SK-N-MC (cell line): ENCODE measurements at regions not wholly inside any gene's neighbourhood (a gene's known extent, or its start where the extent isn't known, plus 50 kb on each side); places are given as distances from the start of the nearest gene placed in this dataset.
"Not testable (repeated sequence)": the region's sequence is repeated elsewhere in the genome, so short reads cannot be mapped to it uniquely, and the experiment has no call there.

Source experiments
- DNase-seq: peaks from one replicate; pipeline ENCODE4 v3.0.0-alpha.2; 2011; ENCODE audit warnings: low read depth, low spot score
- H3K27ac ChIP-seq: fragments of 200-600 bp; sonication (generic); 2 replicates; pipeline ENCODE4 v1.5.1; 2016; ENCODE audit warnings: mixed run types
- H3K36me3 ChIP-seq: fragments of 200-600 bp; sonication (generic); 2 replicates; pipeline ENCODE4 v1.6.1; 2017; ENCODE audit warnings: antibody characterized with exemption, low read length, mixed read lengths; ENCODE audit not compliant: insufficient read depth
- H3K4me3 ChIP-seq: fragments of 200-600 bp; sonication (generic); 2 replicates; pipeline ENCODE4 v1.5.1; 2016
- H3K9ac ChIP-seq: fragments of 200-600 bp; sonication (generic); 2 replicates; pipeline ENCODE4 v1.8.0; 2017; ENCODE audit warnings: mixed run types, mixed read lengths; ENCODE audit not compliant: insufficient read length
- H3K9me3 ChIP-seq: fragments of 200-600 bp; sonication (generic); 2 replicates; pipeline ENCODE4 v1.6.1; 2017; ENCODE audit warnings: low read depth, mild to moderate bottlenecking, antibody characterized with exemption, low read length, moderate library complexity, mixed read lengths
- EZH2 ChIP-seq: fragments of 200-600 bp; sonication (generic); IDR thresholded peaks from one replicate; pipeline ENCODE4 v1.6.1; 2017; ENCODE audit warnings: antibody characterized with exemption
- FOXP2 ChIP-seq: optimal IDR thresholded peaks from 2 replicates; pipeline ENCODE3; 2011; ENCODE audit warnings: mild to moderate bottlenecking, moderate library complexity; ENCODE audit not compliant: insufficient read depth; ENCODE audit errors: extremely low read length, control extremely low read depth
- POLR2AphosphoS5 ChIP-seq: IDR thresholded peaks from 2 replicates; pipeline ENCODE4 v1.6.1; 2012; ENCODE audit warnings: mild to moderate bottlenecking, low read depth, low read length, borderline replicate concordance

- TF ChIP-seq POLR2AphosphoS5, result no peak
- no peak for TF ChIP-seq EZH2
- no peak for TF ChIP-seq FOXP2
- no peak overlapping the region for H3K27ac ChIP-seq
Measured at GRCh38 chr1:118290046-118290445, 105.0 kb upstream of the SPAG17 start.

GRCh38 chr1:118280656-118281055 is 95.6 kb upstream of the SPAG17 start:
- DNase-seq, H3K9me3 ChIP-seq, H3K27ac ChIP-seq, H3K36me3 ChIP-seq, H3K4me3 ChIP-seq, H3K9ac ChIP-seq: not testable (repeated sequence)

More at GRCh38 chr1:118290046-118290445, 105.0 kb upstream of the SPAG17 start:
- no peaks in the 10 kb centered on the region for H3K36me3 ChIP-seq
- DNase-seq, result no peak
- no peaks in the 10 kb centered on the region for H3K9me3 ChIP-seq
- H3K4me3 ChIP-seq, result no peak overlapping the region
- no peak overlapping the region for H3K9ac ChIP-seq

- Histone ChIP-seq H3K36me3 (no peaks in the 10 kb centered on the region), H3K27ac (no peak overlapping the region), H3K4me3 (no peak overlapping the region), H3K9ac (no peak overlapping the region), H3K9me3 (no peaks in the 10 kb centered on the region)
- DNase-seq, result no peak
- TF ChIP-seq FOXP2 (no peak), EZH2 (no peak), POLR2AphosphoS5 (no peak)
Measured at GRCh38 chr1:118275472-118276115, 90.6 kb upstream of the SPAG17 start.

- H3K4me3 ChIP-seq, result no peak overlapping the region
- H3K9ac ChIP-seq, result no peak overlapping the region
- H3K36me3 ChIP-seq, result no peaks in the 10 kb centered on the region
- no peak for TF ChIP-seq POLR2AphosphoS5
- no peak for TF ChIP-seq EZH2
- TF ChIP-seq FOXP2, result no peak
- no peak for DNase-seq
- H3K9me3 ChIP-seq, result no peaks in the 10 kb centered on the region
- H3K27ac ChIP-seq, result no peak overlapping the region
Measured at GRCh38 chr1:118272884-118273283, 87.9 kb upstream of the SPAG17 start.

- no peaks in the 10 kb centered on the region for H3K9me3 ChIP-seq
- no peak overlapping the region for H3K9ac ChIP-seq
- H3K4me3 ChIP-seq, result no peak overlapping the region
- TF ChIP-seq EZH2 (no peak), POLR2AphosphoS5 (no peak), FOXP2 (no peak)
- no peak for DNase-seq
- H3K27ac ChIP-seq, result no peak overlapping the region
- H3K36me3 ChIP-seq, result no peaks in the 10 kb centered on the region
Measured at GRCh38 chr1:118271883-118272282, 86.9 kb upstream of the SPAG17 start.

- TF ChIP-seq EZH2 (no peak), POLR2AphosphoS5 (no peak)
- no peaks in the 10 kb centered on the region for H3K9me3 ChIP-seq
- no peak overlapping the region for H3K4me3 ChIP-seq
- H3K36me3 ChIP-seq, result no peaks in the 10 kb centered on the region
- no peak for DNase-seq
- no peak overlapping the region for H3K27ac ChIP-seq
- no peak overlapping the region for H3K9ac ChIP-seq
Measured at GRCh38 chr1:118269598-118269997, 84.6 kb upstream of the SPAG17 start.

GRCh38 chr1:118266436-118266835 is 81.4 kb upstream of the SPAG17 start:
- TF ChIP-seq FOXP2 (no peak), EZH2 (no peak), POLR2AphosphoS5 (no peak)
- no peaks in the 10 kb centered on the region for H3K9me3 ChIP-seq
- DNase-seq, result no peak

GRCh38 chr1:118264343-118264742 is 79.3 kb upstream of the SPAG17 start:
- H3K36me3 ChIP-seq, result no peaks in the 10 kb centered on the region
- no peak for DNase-seq
- H3K9me3 ChIP-seq, result no peaks in the 10 kb centered on the region
- H3K27ac ChIP-seq, result no peak overlapping the region
- no peak overlapping the region for H3K4me3 ChIP-seq
- TF ChIP-seq EZH2 (no peak), POLR2AphosphoS5 (no peak), FOXP2 (no peak)
- H3K9ac ChIP-seq, result no peak overlapping the region

More at GRCh38 chr1:118266436-118266835, 81.4 kb upstream of the SPAG17 start:
- Histone ChIP-seq H3K9ac (no peak overlapping the region), H3K36me3 (no peaks in the 10 kb centered on the region), H3K4me3 (no peak overlapping the region), H3K27ac (no peak overlapping the region)

GRCh38 chr1:118262865-118263264 is 77.8 kb upstream of the SPAG17 start:
- Histone ChIP-seq H3K4me3 (no peak overlapping the region), H3K27ac (no peak overlapping the region), H3K9me3 (no peaks in the 10 kb centered on the region), H3K9ac (no peak overlapping the region), H3K36me3 (no peaks in the 10 kb centered on the region)
- no peak for DNase-seq
- TF ChIP-seq EZH2 (no peak), FOXP2 (no peak), POLR2AphosphoS5 (no peak)
